ENCODE measurements at regions not wholly inside any gene's neighbourhood (a gene's known extent, or its start where the extent isn't known, plus 50 kb on each side); places are given as distances from the start of the nearest gene placed in this dataset.

DNA sequence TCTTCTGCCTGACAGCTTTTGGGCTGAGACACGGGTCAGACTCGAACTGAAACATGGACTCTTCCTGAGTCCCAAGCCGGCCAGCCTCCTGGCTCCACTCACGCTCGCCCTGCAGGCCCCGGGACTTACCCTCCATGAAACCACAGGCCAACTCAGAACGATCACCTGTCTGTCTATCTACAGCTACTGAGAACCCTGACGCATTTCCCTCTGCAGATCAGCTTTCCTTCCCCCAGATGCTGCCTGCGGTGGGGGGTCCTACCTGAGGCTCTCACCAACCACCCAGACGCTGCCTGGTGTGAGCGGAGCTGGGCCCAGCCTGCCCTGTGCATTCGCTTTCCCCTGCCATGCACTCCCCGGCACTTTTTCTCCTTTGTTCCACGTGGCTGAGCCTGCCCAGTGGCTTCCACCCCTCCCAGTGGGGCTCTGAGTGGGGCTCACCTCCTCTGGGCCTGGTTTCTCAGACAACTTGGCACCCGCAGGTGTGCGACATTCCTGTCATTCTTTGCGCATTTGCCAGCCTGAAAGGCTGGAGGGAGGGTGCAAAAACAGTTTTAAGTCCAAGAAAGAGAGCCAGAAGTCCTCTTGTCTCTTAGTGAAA is 60.2 kb downstream of the PLXNA1 start:
- TF ChIP-seq, protein P1, sequence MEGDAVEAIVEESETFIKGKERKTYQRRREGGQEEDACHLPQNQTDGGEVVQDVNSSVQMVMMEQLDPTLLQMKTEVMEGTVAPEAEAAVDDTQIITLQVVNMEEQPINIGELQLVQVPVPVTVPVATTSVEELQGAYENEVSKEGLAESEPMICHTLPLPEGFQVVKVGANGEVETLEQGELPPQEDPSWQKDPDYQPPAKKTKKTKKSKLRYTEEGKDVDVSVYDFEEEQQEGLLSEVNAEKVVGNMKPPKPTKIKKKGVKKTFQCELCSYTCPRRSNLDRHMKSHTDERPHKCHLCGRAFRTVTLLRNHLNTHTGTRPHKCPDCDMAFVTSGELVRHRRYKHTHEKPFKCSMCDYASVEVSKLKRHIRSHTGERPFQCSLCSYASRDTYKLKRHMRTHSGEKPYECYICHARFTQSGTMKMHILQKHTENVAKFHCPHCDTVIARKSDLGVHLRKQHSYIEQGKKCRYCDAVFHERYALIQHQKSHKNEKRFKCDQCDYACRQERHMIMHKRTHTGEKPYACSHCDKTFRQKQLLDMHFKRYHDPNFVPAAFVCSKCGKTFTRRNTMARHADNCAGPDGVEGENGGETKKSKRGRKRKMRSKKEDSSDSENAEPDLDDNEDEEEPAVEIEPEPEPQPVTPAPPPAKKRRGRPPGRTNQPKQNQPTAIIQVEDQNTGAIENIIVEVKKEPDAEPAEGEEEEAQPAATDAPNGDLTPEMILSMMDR (IDR thresholded peaks at IDR 0.05), result no peak
- TF ChIP-seq MYC (IDR thresholded peaks at IDR 0.05; ENCODE audit: borderline replicate concordance, low read length) (no peak), POLR2A (IDR thresholded peaks at IDR 0.05; ENCODE audit: low read length) (no peak), EHMT2 (IDR thresholded peaks at IDR 0.05; ENCODE audit: low read depth) (no peak), NFE2L2 (conservative IDR thresholded peaks at IDR 0.05; ENCODE audit: low read length) (no peak)

Data from A549 (cell line).